Memory B cell (primary cell): ENCODE measurements at regions not wholly inside any gene's neighbourhood (a gene's known extent, or its start where the extent isn't known, plus 50 kb on each side); places are given as distances from the start of the nearest gene placed in this dataset.
A peak's percentile ranks its signal among the peaks of the same experiment; 100 is the strongest.

Experiments
- ATAC-seq: fragments of 150-1000 bp; cut with Tn5 transposase; 2 replicates; pipeline ENCODE4 v1.10.0; 2021; ENCODE audit warnings: low read depth, mild to moderate bottlenecking, moderate library complexity
- DNase-seq, 2 donors: peaks; one replicate each; pipeline ENCODE4 v3.0.0; 2022; ENCODE audit warnings: low spot score in 2 of 2
- H3K27ac Mint-ChIP-seq: one replicate; pipeline ENCODE4 v1.8.0; 2022; ENCODE audit warnings: mild to moderate bottlenecking, moderate library complexity, mixed read lengths
- H3K27me3 Mint-ChIP-seq: one replicate; pipeline ENCODE4 v1.8.0; 2022; ENCODE audit warnings: mixed read lengths
- H3K36me3 Mint-ChIP-seq: one replicate; pipeline ENCODE4 v1.8.0; 2022; ENCODE audit warnings: mild to moderate bottlenecking, mixed read lengths
- H3K4me1 Mint-ChIP-seq: one replicate; pipeline ENCODE4 v1.8.0; 2022; ENCODE audit warnings: mixed read lengths
- H3K4me3 Mint-ChIP-seq: one replicate; pipeline ENCODE4 v1.8.0; 2022; ENCODE audit warnings: mild to moderate bottlenecking, moderate library complexity, mixed read lengths
- H3K9me3 Mint-ChIP-seq: one replicate; pipeline ENCODE4 v1.8.0; 2022; ENCODE audit warnings: mixed read lengths

DNA sequence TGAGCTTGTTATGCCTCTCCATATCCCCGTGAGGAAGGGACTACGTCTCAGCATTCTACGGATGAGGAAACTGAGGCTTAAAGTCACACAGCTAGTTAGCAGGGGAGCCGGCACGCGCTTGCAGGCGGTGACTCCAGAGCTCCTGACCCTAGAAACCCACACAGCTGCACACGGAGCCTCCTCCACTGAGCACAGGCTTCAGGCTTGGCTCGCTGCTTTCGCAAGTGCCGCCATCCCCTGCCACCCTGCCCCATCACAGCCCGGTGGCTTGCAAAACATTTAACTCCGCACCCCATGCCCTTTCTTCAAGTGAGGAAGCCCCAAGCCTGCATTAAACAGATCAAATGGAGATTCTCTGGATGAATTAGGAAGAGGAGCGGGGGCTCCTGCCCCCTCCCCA, 138.3 kb downstream of the HSD17B3 start:
- ATAC-seq (no peak), DNase-seq (no peak)
- Mint-ChIP-seq H3K27ac (no peak overlapping the region), H3K4me1 (peaks cover 4% of the 10 kb centered on the region), H3K27me3 (peaks cover 9% of the 10 kb centered on the region), H3K9me3 (peaks cover 2% of the 10 kb centered on the region), H3K36me3 (no peaks in the 10 kb centered on the region), H3K4me3 (no peak overlapping the region)

DNA sequence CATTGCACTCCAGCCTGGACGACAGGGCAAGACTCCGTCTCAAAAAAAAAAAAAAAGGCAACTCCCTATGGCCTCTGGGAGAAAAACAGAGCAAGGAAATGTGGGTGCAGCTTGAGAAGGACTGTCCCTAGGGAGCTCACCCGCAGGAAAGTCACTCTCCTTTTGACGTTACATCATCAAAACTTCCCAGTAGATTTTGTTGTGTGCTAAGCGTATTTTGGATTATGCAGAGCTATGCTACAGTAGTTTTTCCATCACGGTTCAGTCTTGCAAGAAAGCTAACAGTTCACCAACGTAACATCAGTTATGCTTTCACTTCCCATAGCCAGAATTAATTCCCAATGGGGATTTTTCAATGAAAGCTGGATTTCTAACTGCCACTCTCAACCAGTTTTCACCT, 138.8 kb downstream of the HSD17B3 start:
- DNase-seq (no peak), ATAC-seq (no peak)
- peaks cover 10% of the 10 kb centered on the region for H3K27me3 Mint-ChIP-seq
- H3K9me3 Mint-ChIP-seq: peaks cover 2% of the 10 kb centered on the region
- H3K4me3 Mint-ChIP-seq: no peak overlapping the region
- no peak overlapping the region for H3K27ac Mint-ChIP-seq
- no peaks in the 10 kb centered on the region for H3K36me3 Mint-ChIP-seq
- peaks cover 4% of the 10 kb centered on the region for H3K4me1 Mint-ChIP-seq

DNA sequence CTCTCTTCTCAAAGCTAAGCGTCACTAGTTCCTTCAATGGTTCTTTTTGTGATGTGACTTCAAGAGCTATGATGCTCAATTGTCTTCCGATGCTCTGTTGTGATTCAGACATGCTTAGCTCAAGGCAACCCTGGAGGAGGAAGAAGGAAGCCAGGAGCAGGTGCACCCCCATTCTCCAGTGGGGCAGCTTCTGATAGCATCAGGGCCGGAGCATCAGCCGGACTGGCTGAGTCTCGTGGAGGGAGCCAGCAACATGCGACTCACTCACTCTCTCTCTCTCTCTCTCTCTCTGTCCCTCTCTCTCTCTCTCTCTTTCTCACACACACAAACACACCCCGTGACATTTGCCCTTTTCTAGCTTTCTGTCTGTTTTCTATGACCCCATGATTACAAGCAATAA, 140.2 kb downstream of the HSD17B3 start:
- Mint-ChIP-seq H3K27ac (no peak overlapping the region), H3K4me3 (no peak overlapping the region), H3K27me3 (peaks cover 18% of the 10 kb centered on the region), H3K4me1 (peaks cover 7% of the 10 kb centered on the region), H3K36me3 (no peaks in the 10 kb centered on the region), H3K9me3 (peaks cover 5% of the 10 kb centered on the region)
- ATAC-seq (no peak), DNase-seq (no peak)

DNA sequence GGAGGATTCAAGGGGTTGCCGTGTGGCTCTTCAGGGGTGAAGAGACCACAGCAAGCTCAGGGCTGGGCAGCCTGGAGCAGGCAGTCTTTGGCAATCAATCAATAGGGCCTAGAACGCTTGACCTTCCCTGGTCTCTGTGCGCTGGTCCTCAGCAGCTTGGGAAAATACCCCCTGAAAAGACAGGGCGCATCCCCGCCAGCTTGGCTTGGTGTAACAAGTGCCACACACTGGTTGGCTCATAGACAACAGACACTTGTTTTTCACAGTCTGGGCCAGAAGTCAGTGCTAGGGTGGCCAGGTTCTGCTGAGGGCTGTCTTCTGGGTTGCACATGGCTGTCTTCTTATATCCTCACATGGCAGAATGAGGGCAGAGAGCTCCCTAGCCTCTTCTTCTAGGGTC, 141.1 kb downstream of the HSD17B3 start:
- no peak overlapping the region for H3K27ac Mint-ChIP-seq
- H3K36me3 Mint-ChIP-seq: no peaks in the 10 kb centered on the region
- H3K4me3 Mint-ChIP-seq: no peak overlapping the region
- H3K27me3 Mint-ChIP-seq: peaks cover 21% of the 10 kb centered on the region
- H3K9me3 Mint-ChIP-seq: peaks cover 5% of the 10 kb centered on the region
- DNase-seq: no peak
- H3K4me1 Mint-ChIP-seq: peaks cover 7% of the 10 kb centered on the region
- no peak for ATAC-seq

DNA sequence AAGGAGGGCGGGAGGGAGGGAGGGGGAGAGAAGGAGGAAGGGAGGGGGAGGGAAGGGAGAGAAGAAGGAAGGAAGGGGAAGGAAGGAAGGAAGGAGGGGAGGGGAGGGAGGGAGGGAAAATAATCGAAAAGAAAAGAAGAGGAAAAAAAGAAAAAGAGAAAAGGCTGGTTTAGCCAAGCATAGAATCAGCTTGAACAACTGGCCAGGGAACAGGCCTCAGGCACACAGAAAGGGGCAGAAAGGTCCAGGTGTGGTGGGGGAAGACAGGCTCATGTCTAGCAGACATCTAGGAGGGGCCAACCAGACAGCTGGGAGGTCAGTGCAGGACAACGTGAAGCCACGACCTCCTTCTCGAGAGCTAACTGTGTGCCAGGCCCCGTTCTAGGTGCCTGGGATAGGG, 141.8 kb downstream of the HSD17B3 start:
- H3K4me1 Mint-ChIP-seq: peaks cover 7% of the 10 kb centered on the region
- ATAC-seq: no peak
- peaks cover 5% of the 10 kb centered on the region for H3K9me3 Mint-ChIP-seq
- H3K27ac Mint-ChIP-seq: no peak overlapping the region
- no peak for DNase-seq
- peaks cover 21% of the 10 kb centered on the region for H3K27me3 Mint-ChIP-seq
- no peak overlapping the region for H3K4me3 Mint-ChIP-seq
- no peaks in the 10 kb centered on the region for H3K36me3 Mint-ChIP-seq

DNA sequence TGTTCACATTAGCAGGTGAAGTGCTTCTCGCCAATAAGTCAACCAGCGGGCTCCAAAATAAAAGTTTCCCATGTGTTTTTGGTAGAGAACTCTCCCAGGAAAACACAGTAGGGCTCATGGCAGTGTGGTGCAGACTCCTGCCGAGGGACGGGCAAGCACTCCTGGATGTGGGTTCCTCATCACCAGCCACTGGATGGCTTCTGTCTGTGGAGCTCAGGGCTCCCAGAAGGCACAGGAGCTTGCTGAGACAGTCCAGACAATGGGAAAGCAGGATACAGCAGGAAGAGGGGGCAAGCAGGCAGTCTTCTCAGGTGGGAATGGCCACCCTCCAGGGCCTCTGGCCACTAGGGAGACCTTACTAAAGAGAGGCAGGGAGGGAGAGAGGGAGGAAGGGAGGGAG, 142.4 kb downstream of the HSD17B3 start:
- peaks cover 21% of the 10 kb centered on the region for H3K27me3 Mint-ChIP-seq

DNA sequence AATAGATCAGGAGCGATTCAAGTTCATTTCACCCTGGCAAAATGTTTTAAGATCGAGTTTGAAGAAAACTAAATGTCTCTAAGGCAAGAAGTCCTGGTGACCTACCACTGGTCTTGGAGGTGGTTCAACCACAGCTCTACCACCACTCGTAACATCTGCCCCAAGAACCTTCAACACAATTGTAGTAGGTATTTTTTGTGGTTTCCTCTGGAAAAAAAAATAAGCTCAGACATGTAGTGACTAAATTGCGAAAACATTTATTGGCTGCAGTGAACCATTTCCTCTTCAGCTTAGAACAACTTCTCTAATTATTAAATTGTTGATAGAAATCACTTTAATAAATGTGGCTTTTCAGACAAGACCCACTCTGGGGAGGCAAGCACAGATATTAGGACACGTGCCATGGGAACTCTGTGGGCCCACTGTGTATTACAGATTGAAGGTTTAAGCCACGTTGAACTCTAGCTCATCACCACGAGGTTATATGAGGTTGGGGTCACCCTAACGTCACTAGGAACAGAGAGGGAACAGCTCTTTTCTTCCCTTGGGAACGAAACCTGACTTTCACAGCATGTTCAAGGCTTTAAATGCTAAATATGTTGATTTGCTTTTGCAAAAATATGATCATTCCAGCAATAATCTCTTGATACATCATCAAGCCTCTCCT, 142.9 kb downstream of the HSD17B3 start:
- DNase-seq (no peak), ATAC-seq (no peak)
- Mint-ChIP-seq H3K36me3 (no peaks in the 10 kb centered on the region), H3K9me3 (peaks cover 5% of the 10 kb centered on the region), H3K4me3 (no peak overlapping the region), H3K27me3 (peaks cover 23% of the 10 kb centered on the region), H3K27ac (no peak overlapping the region), H3K4me1 (peaks cover 7% of the 10 kb centered on the region)

More for the DNA sequence above, 142.4 kb downstream of the HSD17B3 start:
- Mint-ChIP-seq H3K4me3 (no peak overlapping the region), H3K4me1 (peaks cover 7% of the 10 kb centered on the region), H3K9me3 (peaks cover 5% of the 10 kb centered on the region), H3K36me3 (no peaks in the 10 kb centered on the region), H3K27ac (no peak overlapping the region)
- ATAC-seq (no peak), DNase-seq (no peak)

DNA sequence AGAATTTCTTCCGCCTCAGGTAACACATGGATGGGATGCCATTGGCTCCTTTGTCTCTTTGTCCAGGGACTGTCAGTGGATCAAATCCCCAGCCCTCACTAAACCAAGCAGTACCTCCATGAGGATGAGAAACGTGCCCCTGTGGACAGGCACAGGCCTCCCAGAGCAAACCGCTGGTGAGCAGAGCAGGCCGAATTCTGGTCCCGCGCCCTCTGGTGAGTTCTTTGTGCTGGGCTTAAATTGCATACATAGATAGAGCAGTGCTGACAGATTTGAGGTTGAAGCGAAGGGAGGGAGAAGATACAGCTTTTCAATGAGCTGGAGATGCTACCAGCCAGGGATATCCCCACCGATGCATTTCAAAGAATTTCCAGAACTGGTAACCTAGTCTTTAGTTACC, 143.8 kb downstream of the HSD17B3 start:
- H3K27me3 Mint-ChIP-seq: peaks cover 24% of the 10 kb centered on the region
- DNase-seq (no peak), ATAC-seq (no peak)
- H3K36me3 Mint-ChIP-seq: no peaks in the 10 kb centered on the region
- no peak overlapping the region for H3K4me3 Mint-ChIP-seq
- peaks cover 5% of the 10 kb centered on the region for H3K9me3 Mint-ChIP-seq
- peaks cover 4% of the 10 kb centered on the region for H3K4me1 Mint-ChIP-seq
- H3K27ac Mint-ChIP-seq: no peak overlapping the region

DNA sequence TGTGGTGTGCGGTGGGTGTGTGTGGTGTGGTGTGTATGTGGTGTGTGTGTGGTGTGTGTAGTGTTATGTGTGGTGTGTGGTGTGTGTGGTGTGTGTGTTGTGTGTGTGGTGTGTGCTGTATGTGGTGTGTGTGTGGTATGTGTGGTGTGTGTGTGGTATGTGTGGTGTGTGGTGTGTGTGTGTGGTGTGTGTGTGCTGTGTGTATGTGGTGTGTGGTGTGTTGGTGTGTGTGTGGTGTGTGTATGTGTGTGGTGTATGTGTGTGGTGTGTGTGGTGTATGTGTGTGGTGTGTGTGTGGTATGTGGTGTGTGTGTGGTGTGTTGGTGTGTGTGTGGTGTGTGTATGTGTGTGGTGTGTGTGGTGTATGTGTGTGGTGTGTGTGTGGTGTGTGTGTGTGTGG, 144.3 kb downstream of the HSD17B3 start:
- H3K36me3 Mint-ChIP-seq: no peaks in the 10 kb centered on the region
- ATAC-seq: no peak
- H3K27ac Mint-ChIP-seq: no peak overlapping the region
- H3K27me3 Mint-ChIP-seq: peaks cover 24% of the 10 kb centered on the region
- DNase-seq: no peak
- no peak overlapping the region for H3K4me3 Mint-ChIP-seq
- H3K9me3 Mint-ChIP-seq: peaks cover 5% of the 10 kb centered on the region
- H3K4me1 Mint-ChIP-seq: peaks cover 4% of the 10 kb centered on the region

DNA sequence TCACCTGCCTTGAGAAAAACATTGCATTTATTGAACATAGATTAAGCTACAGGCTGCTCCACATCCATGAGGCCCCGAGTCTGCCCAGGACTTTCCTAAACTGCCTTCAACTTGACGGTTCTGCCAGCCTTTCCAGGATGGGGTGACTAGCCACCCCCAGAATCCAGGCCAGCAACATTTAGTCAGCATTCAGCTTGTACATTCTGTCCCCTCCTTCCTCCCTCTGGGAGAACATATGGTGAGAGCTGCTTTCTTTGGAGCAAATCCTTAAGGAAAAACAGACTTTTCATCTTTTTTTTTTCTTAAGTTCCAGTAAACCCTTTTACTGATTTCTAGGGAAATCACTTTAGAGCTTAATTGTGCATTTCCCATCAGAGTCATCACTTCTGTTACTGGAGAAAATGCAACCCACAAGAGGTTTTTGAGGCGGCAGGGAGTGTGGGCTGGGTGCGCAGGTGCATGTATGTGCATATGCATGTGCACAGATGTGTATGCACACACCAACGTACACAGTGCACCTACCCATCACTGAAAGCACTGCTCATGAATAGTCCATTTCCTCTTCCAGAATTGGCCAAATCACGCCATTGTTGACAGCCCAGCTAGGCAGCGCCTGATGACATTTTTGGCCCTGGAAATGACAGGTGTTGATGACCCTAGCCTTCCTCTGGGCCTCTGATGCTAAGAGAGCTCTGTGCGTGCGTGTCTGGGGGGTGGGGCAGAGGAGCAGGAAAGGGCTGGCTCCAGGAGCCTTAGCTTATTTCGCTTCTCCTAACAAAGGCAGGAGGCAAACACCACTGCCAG, 145.6 kb downstream of the HSD17B3 start:
- DNase-seq (no peak), ATAC-seq (no peak)
- Mint-ChIP-seq H3K27me3 (peaks cover 21% of the 10 kb centered on the region), H3K27ac (no peak overlapping the region), H3K36me3 (no peaks in the 10 kb centered on the region), H3K4me1 (peaks cover 4% of the 10 kb centered on the region), H3K4me3 (no peak overlapping the region), H3K9me3 (peaks cover 5% of the 10 kb centered on the region)

DNA sequence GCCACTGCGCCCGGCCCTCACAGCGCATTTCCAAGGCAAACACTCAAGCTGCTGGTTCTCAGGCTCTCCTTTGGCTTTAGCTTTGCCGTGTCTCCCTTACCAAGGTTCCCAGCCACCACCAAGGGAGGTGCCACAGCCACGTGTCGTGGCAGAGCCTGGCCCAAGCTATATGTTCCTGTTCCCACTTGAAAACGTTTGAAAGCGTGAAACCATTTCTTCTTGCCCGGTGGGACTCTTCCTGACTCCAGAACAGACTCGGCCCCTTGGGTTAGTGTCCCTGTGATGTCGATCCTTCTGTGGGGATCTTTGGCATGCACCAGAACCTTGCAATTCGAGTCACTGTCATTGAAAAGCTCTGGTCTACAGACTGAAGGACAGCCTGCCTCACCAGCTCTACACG, 147.9 kb downstream of the HSD17B3 start:
- Mint-ChIP-seq H3K27ac (no peak overlapping the region), H3K36me3 (no peaks in the 10 kb centered on the region), H3K4me1 (peaks cover 13% of the 10 kb centered on the region), H3K27me3 (peaks cover 17% of the 10 kb centered on the region), H3K9me3 (peaks cover 3% of the 10 kb centered on the region), H3K4me3 (no peak overlapping the region)
- DNase-seq (no peak), ATAC-seq (no peak)

DNA sequence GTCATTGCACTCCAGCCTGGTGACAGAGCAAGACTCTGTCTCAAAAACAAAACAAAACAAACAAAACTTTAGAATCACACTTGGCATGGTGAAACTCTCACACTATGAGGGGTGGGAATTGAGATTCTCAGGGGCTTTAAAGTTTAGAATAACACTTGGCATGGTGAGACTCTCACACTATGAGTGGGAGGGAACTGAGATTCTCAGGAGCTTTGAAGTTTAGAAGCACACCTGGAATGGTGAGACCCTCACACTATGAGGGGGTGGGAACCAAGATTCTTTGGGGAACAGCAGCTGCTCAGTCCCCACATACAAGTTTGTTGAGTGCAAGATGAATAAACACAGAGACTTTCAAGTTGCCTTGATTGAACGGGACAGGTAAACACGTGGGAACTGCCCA, 149.4 kb downstream of the HSD17B3 start:
- Mint-ChIP-seq H3K4me3 (no peak overlapping the region), H3K27ac (no peak overlapping the region), H3K36me3 (no peaks in the 10 kb centered on the region), H3K4me1 (peaks cover 10% of the 10 kb centered on the region), H3K27me3 (peaks cover 13% of the 10 kb centered on the region), H3K9me3 (peaks cover under 1% of the 10 kb centered on the region)
- no peak for DNase-seq
- ATAC-seq: no peak

DNA sequence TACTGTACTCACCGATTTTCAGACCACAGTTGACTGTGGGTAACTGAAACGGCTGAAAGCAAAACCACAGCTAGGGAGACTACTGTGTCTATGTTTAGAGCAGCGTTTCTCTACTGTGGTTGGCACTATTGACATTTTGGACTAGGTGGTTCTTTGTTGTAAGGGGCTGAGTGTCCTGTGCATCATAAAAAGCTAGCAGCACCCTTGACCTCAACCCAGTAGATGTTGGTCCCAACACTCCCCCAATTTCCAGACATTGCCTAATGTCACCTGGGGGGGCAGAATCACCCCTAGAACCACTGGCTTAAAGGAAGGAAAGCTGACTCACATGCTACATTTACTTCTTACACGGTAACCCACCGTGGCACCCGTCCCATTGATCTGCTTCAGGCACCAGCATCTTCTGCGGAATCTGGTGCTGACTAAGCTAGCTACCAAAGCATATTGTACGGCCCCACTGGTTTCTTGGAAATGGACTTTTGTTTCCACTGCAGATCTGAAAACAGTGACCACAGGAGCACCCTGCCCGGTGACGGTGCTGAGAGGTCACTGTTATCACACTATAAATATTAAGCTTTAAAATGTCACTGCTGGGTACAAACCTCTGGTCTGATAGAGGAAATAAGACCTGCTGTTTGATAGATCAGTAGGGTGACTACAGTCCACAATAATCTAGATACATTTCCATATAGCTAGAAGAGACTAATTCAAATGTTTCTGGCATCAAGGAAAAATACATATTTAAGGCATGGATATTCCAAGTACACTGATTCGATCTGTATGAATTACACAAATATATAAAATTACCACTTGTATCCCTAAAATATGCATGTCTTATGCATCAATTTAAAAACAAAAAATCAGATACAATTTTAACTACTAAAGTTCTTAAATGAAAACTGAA, 151.4 kb downstream of the HSD17B3 start:
- Mint-ChIP-seq H3K9me3 (no peaks in the 10 kb centered on the region), H3K27ac (no peak overlapping the region), H3K4me1 (peaks cover 15% of the 10 kb centered on the region), H3K27me3 (peaks cover 14% of the 10 kb centered on the region), H3K4me3 (peak overlapping the region; percentile 16), H3K36me3 (no peaks in the 10 kb centered on the region)
- peak; percentile 67 for ATAC-seq
- no peak for DNase-seq
